NCI-H460 (cell line): ENCODE measurements at regions not wholly inside any gene's neighbourhood (a gene's known extent, or its start where the extent isn't known, plus 50 kb on each side); places are given as distances from the start of the nearest gene placed in this dataset.
"Not testable (repeated sequence)": the region's sequence is repeated elsewhere in the genome, so short reads cannot be mapped to it uniquely, and the experiment has no call there.

Source experiments
- DNase-seq: peaks from one replicate; pipeline ENCODE4 v3.0.0-alpha.2; 2016; ENCODE audit warnings: low read depth; ENCODE audit errors: extremely low read depth

GRCh38 chr4:49226216-49226866 lies 240.3 kb downstream of the CWH43 start:
- not testable (repeated sequence) for DNase-seq

- not testable (repeated sequence) for DNase-seq
Measured at GRCh38 chr4:49227941-49228340, 241.9 kb downstream of the CWH43 start.

- DNase-seq = not testable (repeated sequence)
Measured at GRCh38 chr4:49229243-49229642, 243.2 kb downstream of the CWH43 start.

GRCh38 chr4:49229713-49230112 lies 243.6 kb downstream of the CWH43 start:
- not testable (repeated sequence) for DNase-seq

- DNase-seq = not testable (repeated sequence)
Measured at GRCh38 chr4:49233346-49233745, 247.3 kb downstream of the CWH43 start.

- DNase-seq = not testable (repeated sequence)
Measured at GRCh38 chr4:49233749-49234148, 247.7 kb downstream of the CWH43 start.

- DNase-seq = not testable (repeated sequence)
Measured at GRCh38 chr4:49234382-49234781, 248.3 kb downstream of the CWH43 start.

- DNase-seq = not testable (repeated sequence)
Measured at GRCh38 chr4:49235413-49236160, 249.5 kb downstream of the CWH43 start.

- not testable (repeated sequence) for DNase-seq
Measured at GRCh38 chr4:49236474-49236873, 250.4 kb downstream of the CWH43 start.

GRCh38 chr4:49241295-49241694 lies 255.2 kb downstream of the CWH43 start:
- DNase-seq = not testable (repeated sequence)

GRCh38 chr4:49262786-49263185 lies 276.7 kb downstream of the CWH43 start:
- DNase-seq = not testable (repeated sequence)

GRCh38 chr4:49270435-49270834 lies 284.4 kb downstream of the CWH43 start:
- not testable (repeated sequence) for DNase-seq

- not testable (repeated sequence) for DNase-seq
Measured at GRCh38 chr4:49270912-49271311, 284.8 kb downstream of the CWH43 start.

- not testable (repeated sequence) for DNase-seq
Measured at GRCh38 chr4:49285905-49286304, 299.8 kb downstream of the CWH43 start.

GRCh38 chr4:49286926-49287745 lies 301.1 kb downstream of the CWH43 start:
- not testable (repeated sequence) for DNase-seq

- DNase-seq = not testable (repeated sequence)
Measured at GRCh38 chr4:49287893-49288292, 301.8 kb downstream of the CWH43 start.

GRCh38 chr4:49288796-49289195 lies 302.7 kb downstream of the CWH43 start:
- DNase-seq = not testable (repeated sequence)

- DNase-seq = not testable (repeated sequence)
Measured at GRCh38 chr4:49314815-49315214, 328.7 kb downstream of the CWH43 start.

GRCh38 chr4:49320725-49321410 lies 334.8 kb downstream of the CWH43 start:
- not testable (repeated sequence) for DNase-seq

- not testable (repeated sequence) for DNase-seq
Measured at GRCh38 chr4:49321511-49322300, 335.6 kb downstream of the CWH43 start.
